NCI-H1105 (cell line): ENCODE measurements at regions not wholly inside any gene's neighbourhood (a gene's known extent, or its start where the extent isn't known, plus 50 kb on each side); places are given as distances from the start of the nearest gene placed in this dataset.

ENCODE experiments used
- DNase-seq: peaks from one replicate; lab custom pipeline; 2025; lab: John Stamatoyannopoulos, UW

GRCh38 chr6:122008101-122008999 lies 391.1 kb upstream of the HSF2 start:
- DNase-seq = no peak

GRCh38 chr6:122009000-122009350 lies 390.5 kb upstream of the HSF2 start:
- DNase-seq = no peak

- no peak for DNase-seq
These were observed 386.9 kb upstream of the HSF2 start for GRCh38 chr6:122012578-122012977.

GRCh38 chr6:122014961-122015360 lies 384.5 kb upstream of the HSF2 start:
- no peak for DNase-seq

- DNase-seq = no peak
These were observed 378.7 kb upstream of the HSF2 start for GRCh38 chr6:122020588-122021264.

GRCh38 chr6:122025104-122025503 lies 374.3 kb upstream of the HSF2 start:
- DNase-seq = no peak

GRCh38 chr6:122026582-122027369 lies 372.7 kb upstream of the HSF2 start:
- no peak for DNase-seq

GRCh38 chr6:122028933-122029522 lies 370.4 kb upstream of the HSF2 start:
- no peak for DNase-seq

- peak; percentile 81 for DNase-seq
These were observed 365.8 kb upstream of the HSF2 start for GRCh38 chr6:122033564-122034181.

- DNase-seq = no peak
These were observed 364.3 kb upstream of the HSF2 start for GRCh38 chr6:122035173-122035572.

GRCh38 chr6:122040261-122040660 lies 359.2 kb upstream of the HSF2 start:
- DNase-seq = no peak

- no peak for DNase-seq
These were observed 357.1 kb upstream of the HSF2 start for GRCh38 chr6:122042380-122042779.

GRCh38 chr6:122042960-122043735 lies 356.3 kb upstream of the HSF2 start:
- DNase-seq = no peak

GRCh38 chr6:122048570-122048969 lies 350.9 kb upstream of the HSF2 start:
- no peak for DNase-seq

- no peak for DNase-seq
These were observed 350.1 kb upstream of the HSF2 start for GRCh38 chr6:122049341-122049740.

- DNase-seq = no peak
These were observed 349.2 kb upstream of the HSF2 start for GRCh38 chr6:122050242-122050755.

GRCh38 chr6:122052346-122052900 lies 347.0 kb upstream of the HSF2 start:
- DNase-seq = no peak

- peak; percentile 20 for DNase-seq
These were observed 339.5 kb upstream of the HSF2 start for GRCh38 chr6:122059918-122060317.

- DNase-seq = no peak
These were observed 337.6 kb upstream of the HSF2 start for GRCh38 chr6:122061855-122062254.

- peak; percentile 27 for DNase-seq
These were observed 336.4 kb upstream of the HSF2 start for GRCh38 chr6:122063076-122063475.
